B cell (primary cell): ENCODE measurements at regions not wholly inside any gene's neighbourhood (a gene's known extent, or its start where the extent isn't known, plus 50 kb on each side); places are given as distances from the start of the nearest gene placed in this dataset.

ENCODE experiments used
- ATAC-seq: fragments of 200-7000 bp; cut with Tn5 transposase; one replicate; pipeline ENCODE4 v1.10.0; 2021; ENCODE audit warnings: low read depth, mild to moderate bottlenecking, moderate number of reproducible peaks, moderate library complexity
- CTCF ChIA-PET: fragments of 350-600 bp; sonication (Branson Sonifier 250); formaldehyde crosslinking; loops from one replicate; lab custom pipeline; 2021; ENCODE audit warnings: antibody characterized with exemption, inconsistent platforms; lab: Charles Lee
- POLR2A ChIA-PET: fragments of 350-600 bp; sonication (Branson Sonifier 250); formaldehyde crosslinking; loops from one replicate; lab custom pipeline; 2021; ENCODE audit warnings: antibody characterized with exemption; lab: Charles Lee
- DNase-seq: peaks from one replicate; pipeline ENCODE4 v3.0.0; 2013
- H2AFZ ChIP-seq: 2 replicates; pipeline ENCODE4 v1.6.1; 2012; ENCODE audit warnings: mild to moderate bottlenecking, low read depth, low read length; ENCODE audit not compliant: insufficient read depth, poor library complexity, severe bottlenecking
- H3K27ac ChIP-seq, 2 donors: 1 replicate in 1 of 2; 2 replicates in 1 of 2; pipeline ENCODE4 v1.5.1; 2012 to 2013; ENCODE audit warnings: low read length in 2 of 2, mild to moderate bottlenecking in 2 of 2, moderate library complexity in 1 of 2
- H3K27me3 ChIP-seq, 4 experiments: fragments of 200-600 bp in 1 of 4; sonication (generic) in 1 of 4; replicated peaks in 1 of 4; 1 replicate in 2 of 4; 2 replicates in 2 of 4; pipeline versions ENCODE4 v1.6.1 to v1.7.0; 2013 to 2016; ENCODE audit warnings: low read length in 3 of 4, mild to moderate bottlenecking in 2 of 4, mixed read lengths in 1 of 4, moderate library complexity in 1 of 4; ENCODE audit not compliant: insufficient read depth in 4 of 4, control insufficient read depth in 3 of 4; ENCODE audit errors: control extremely low read depth in 1 of 4
- H3K36me3 ChIP-seq, 2 experiments: replicated peaks in 1 of 2; 1 replicate in 1 of 2; 2 replicates in 1 of 2; pipeline versions ENCODE4 v1.6.1 to v1.7.1; 2013; ENCODE audit warnings: low read length in 1 of 2; ENCODE audit not compliant: insufficient read depth in 2 of 2, control insufficient read depth in 1 of 2; ENCODE audit errors: control extremely low read depth in 1 of 2, extremely low read depth in 1 of 2
- H3K4me1 ChIP-seq, 2 donors: fragments of 200-600 bp in 1 of 2; sonication (generic) in 1 of 2; 1 replicate in 1 of 2; 2 replicates in 1 of 2; pipeline versions ENCODE4 v1.5.1 to v1.6.1; 2013 to 2017; ENCODE audit warnings: low read length in 2 of 2; ENCODE audit not compliant: control insufficient read depth in 2 of 2, insufficient read depth in 2 of 2
- H3K4me2 ChIP-seq: replicated peaks from 2 replicates; pipeline ENCODE3; 2012; ENCODE audit warnings: mild to moderate bottlenecking, low read depth, low read length; ENCODE audit not compliant: poor library complexity, severe bottlenecking
- H3K4me3 ChIP-seq, 5 experiments: fragments of 200-600 bp in 1 of 5; sonication (generic) in 1 of 5; 1 replicate in 3 of 5; 2 replicates in 2 of 5; pipeline versions ENCODE4 v1.5.1 to v1.7.0; 2011 to 2016; ENCODE audit warnings: low read length in 4 of 5, mild to moderate bottlenecking in 4 of 5, low read depth in 2 of 5, control low read depth in 1 of 5, moderate library complexity in 1 of 5; ENCODE audit not compliant: insufficient read depth in 1 of 5; ENCODE audit errors: control extremely low read depth in 1 of 5, extremely low read depth in 1 of 5
- H3K79me2 ChIP-seq: fragments of 200-600 bp; sonication (generic); one replicate; pipeline ENCODE4 v1.6.0; 2016; ENCODE audit warnings: low read length; ENCODE audit not compliant: control insufficient read depth, insufficient read depth
- H3K9ac ChIP-seq: fragments of 200-600 bp; sonication (generic); 2 replicates; pipeline ENCODE4 v1.6.1; 2017; ENCODE audit warnings: mild to moderate bottlenecking, low read length, moderate library complexity
- H3K9me3 ChIP-seq, 3 donors: one replicate each; pipeline versions ENCODE4 v1.6.1 to v1.7.1; 2013; ENCODE audit warnings: low read length in 2 of 3; ENCODE audit not compliant: control insufficient read depth in 2 of 3, insufficient read depth in 1 of 3; ENCODE audit errors: control extremely low read depth in 1 of 3
- H4K20me1 ChIP-seq: 2 replicates; pipeline ENCODE4 v1.6.0; 2012; ENCODE audit warnings: mild to moderate bottlenecking, low read length; ENCODE audit not compliant: insufficient read depth, control insufficient read depth, poor library complexity, severe bottlenecking
- H3K27ac Mint-ChIP-seq: one replicate; pipeline ENCODE4 v1.8.0; 2021; ENCODE audit warnings: mixed read lengths
- H3K27me3 Mint-ChIP-seq: one replicate; pipeline ENCODE4 v1.8.0; 2021; ENCODE audit warnings: mixed read lengths
- H3K4me1 Mint-ChIP-seq: one replicate; pipeline ENCODE4 v1.8.0; 2021; ENCODE audit warnings: mixed read lengths
- H3K4me3 Mint-ChIP-seq: one replicate; pipeline ENCODE4 v1.8.0; 2021; ENCODE audit warnings: mixed read lengths
- H3K9me3 Mint-ChIP-seq: one replicate; pipeline ENCODE4 v1.8.0; 2022; ENCODE audit warnings: mixed read lengths; ENCODE audit not compliant: insufficient read depth
- CTCF ChIP-seq: fragments of 200-600 bp; IDR thresholded peaks from one replicate; pipeline ENCODE4 v1.8.0; 2022; ENCODE audit warnings: antibody characterized with exemption, mild to moderate bottlenecking
- EZH2 ChIP-seq: IDR thresholded peaks from 2 replicates; pipeline ENCODE4 v1.6.1; 2012; ENCODE audit warnings: borderline replicate concordance, low read depth, mild to moderate bottlenecking, moderate library complexity, low read length; ENCODE audit not compliant: insufficient read depth, poor library complexity, severe bottlenecking
- WGBS: methylation state at CpG from one replicate; pipeline ENCODE4 v1.1.5; 2013; ENCODE audit warnings: missing lambda C conversion rate; ENCODE audit not compliant: insufficient coverage; 5-methylcytosine and 5-hydroxymethylcytosine counted together
- intact Hi-C: fragments of 100-400 bp; cut with micrococcal nuclease; formaldehyde crosslinking; loops from one replicate; pipeline ENCODE4 v1.10.0; 2022

- CTCF ChIA-PET = no interaction called here
- no peaks in the 10 kb centered on the region for H4K20me1 ChIP-seq
- H3K4me2 ChIP-seq = no peak overlapping the region
- Mint-ChIP-seq H3K4me3 (no peak overlapping the region), H3K9me3 (peaks cover 6% of the 10 kb centered on the region), H3K27ac (no peak overlapping the region), H3K27me3 (no peaks in the 10 kb centered on the region), H3K4me1 (peaks cover 8% of the 10 kb centered on the region)
- H3K27me3 ChIP-seq = no peaks in the 10 kb centered on the region
- H3K9me3 ChIP-seq = no peaks in the 10 kb centered on the region
- no CpG with 5 or more reads among the region's 1 CpG for WGBS
- no peak for DNase-seq
- no peak overlapping the region for H3K27ac ChIP-seq
- H3K4me1 ChIP-seq = no peaks in the 10 kb centered on the region
- H3K9ac ChIP-seq = no peak overlapping the region
- TF ChIP-seq EZH2 = no peak
- TF ChIP-seq CTCF = no peak
- ATAC-seq = no peak
- intact Hi-C loops = no loop called here
- H2AFZ ChIP-seq = no peak overlapping the region
- POLR2A ChIA-PET = no interaction called here
- H3K36me3 ChIP-seq = no peaks in the 10 kb centered on the region
- H3K79me2 ChIP-seq = no peaks in the 10 kb centered on the region
- no peak overlapping the region for H3K4me3 ChIP-seq
These were observed 173.3 kb upstream of the POC5 start for GRCh38 chr5:75890546-75890945.

GRCh38 chr5:75886706-75887105 is 169.5 kb upstream of the POC5 start:
- Histone ChIP-seq H3K4me3 (no peak overlapping the region), H3K27me3 (no peaks in the 10 kb centered on the region), H3K27ac (no peak overlapping the region), H3K4me2 (no peak overlapping the region), H3K4me1 (no peaks in the 10 kb centered on the region), H3K36me3 (no peaks in the 10 kb centered on the region), H3K9me3 (no peaks in the 10 kb centered on the region), H3K79me2 (no peaks in the 10 kb centered on the region), H2AFZ (no peak overlapping the region), H3K9ac (no peak overlapping the region), H4K20me1 (no peaks in the 10 kb centered on the region)
- ChIA-PET CTCF (interaction anchor here (1.0 to 1.8 kb wide), 4 partner anchors 8 to 650 kb away, joined by 3 to 5 read pairs (median 4); partner anchors contain the start of gene ANKRD31), POLR2A (no interaction called here)
- no peaks in the 10 kb centered on the region for H3K4me1 Mint-ChIP-seq
- no peak for DNase-seq
- TF ChIP-seq CTCF (no peak), EZH2 (no peak)
- no peak overlapping the region for H3K4me3 Mint-ChIP-seq
- H3K9me3 Mint-ChIP-seq = no peaks in the 10 kb centered on the region
- no peak overlapping the region for H3K27ac Mint-ChIP-seq
- no CpG with 5 or more reads among the region's 2 CpGs for WGBS
- no peaks in the 10 kb centered on the region for H3K27me3 Mint-ChIP-seq
- intact Hi-C loops = no loop called here
- no peak for ATAC-seq
